ENCODE measurements at regions not wholly inside any gene's neighbourhood (a gene's known extent, or its start where the extent isn't known, plus 50 kb on each side); places are given as distances from the start of the nearest gene placed in this dataset.

- Histone ChIP-seq H3K9ac (ENCODE audit: low read length) (no peak overlapping the region), H2AFZ (ENCODE audit: low read depth, low read length, poor library complexity, severe bottlenecking) (no peak overlapping the region), H4K20me1 (ENCODE audit: insufficient read depth) (no peaks in the 10 kb centered on the region), H3K27ac (ENCODE audit: low read depth, low read length) (no peak overlapping the region), H3K79me2 (ENCODE audit: insufficient read depth, low read length) (no peaks in the 10 kb centered on the region), H3K4me1 (ENCODE audit: control insufficient read depth in 1 of 2, insufficient read depth in 2 of 2, low read length in 2 of 2) (no peaks in the 10 kb centered on the region), H3K4me3 (replicated peaks in 1 of 2; ENCODE audit: low read depth in 1 of 2, low read length in 2 of 2) (no peak overlapping the region), H3K9me2 (ENCODE audit: insufficient read depth) (no peaks in the 10 kb centered on the region), H3K36me3 (ENCODE audit: control insufficient read depth in 1 of 2, insufficient read depth in 2 of 2, low read length in 2 of 2) (no peaks in the 10 kb centered on the region), H3K4me2 (ENCODE audit: low read length) (no peak overlapping the region), H3K27me3 (ENCODE audit: insufficient read depth, low read length) (peaks cover 16% of the 10 kb centered on the region; the same call in 1 of the 2 replicates), H3K9me3 (ENCODE audit: control insufficient read depth in 1 of 2, insufficient read depth in 1 of 2, low read depth in 1 of 2, low read length in 2 of 2) (no peaks in the 10 kb centered on the region)
- ChIA-PET POLR2A (no interaction called here), RAD21 (ENCODE audit: low non-redundant PET in 1 of 2, low total read pairs in 2 of 2, uncharacterized antibody in 2 of 2, unreplicated experiment in 2 of 2) (no interaction called here), CTCF (no interaction called here)
- ATAC-seq = no peak
- intact Hi-C loops (cut with micrococcal nuclease) = no loop called here
- BruUV-seq (replicated peaks) = no TSS peak
- TF ChIP-seq TCF7L2 (IDR thresholded peaks at IDR 0.05; ENCODE audit: borderline replicate concordance, extremely low read depth, insufficient read depth, insufficient read length) = no peak
- TF ChIP-seq SRF (IDR thresholded peaks at IDR 0.05; ENCODE audit: low read depth) = no peak
- TF ChIP-seq POLR2AphosphoS5 (IDR thresholded peaks at IDR 0.05; ENCODE audit: low read depth, low read length) = no peak
- TF ChIP-seq SIN3A (IDR thresholded peaks at IDR 0.05; ENCODE audit: low read depth) = no peak
- TF ChIP-seq ZBTB33 (IDR thresholded peaks at IDR 0.05; ENCODE audit: extremely low read depth, insufficient replicate concordance, low read length) = no peak
- TF ChIP-seq RAD21 (IDR thresholded peaks at IDR 0.05; ENCODE audit: low read depth) = no peak
- no peak for DNase-seq (ENCODE audit: low read depth, low spot score)
Observed at GRCh38 chr2:2702385-2702784, 371.3 kb upstream of the MYT1L start.

- ChIA-PET POLR2A (no interaction called here), CTCF (no interaction called here), RAD21 (ENCODE audit: low non-redundant PET in 1 of 2, low total read pairs in 2 of 2, uncharacterized antibody in 2 of 2, unreplicated experiment in 2 of 2) (no interaction called here)
- H3K9me2 ChIP-seq (ENCODE audit: insufficient read depth) = no peaks in the 10 kb centered on the region
- no peaks in the 10 kb centered on the region for H3K9me3 ChIP-seq (ENCODE audit: control insufficient read depth in 1 of 2, insufficient read depth in 1 of 2, low read depth in 1 of 2, low read length in 2 of 2)
- no peak overlapping the region for H2AFZ ChIP-seq (ENCODE audit: low read depth, low read length, poor library complexity, severe bottlenecking)
- no peak for DNase-seq (ENCODE audit: low read depth, low spot score)
- no peaks in the 10 kb centered on the region for H3K79me2 ChIP-seq (ENCODE audit: insufficient read depth, low read length)
- H3K27ac ChIP-seq (ENCODE audit: low read depth, low read length) = no peak overlapping the region
- H3K4me3 ChIP-seq (replicated peaks in 1 of 2; ENCODE audit: low read depth in 1 of 2, low read length in 2 of 2) = no peak overlapping the region
- H3K27me3 ChIP-seq (ENCODE audit: insufficient read depth, low read length) = peaks cover 20% of the 10 kb centered on the region; the same call in 1 of the 2 replicates
- intact Hi-C loops (cut with micrococcal nuclease) = no loop called here
- no TSS peak for BruUV-seq (replicated peaks)
- H3K9ac ChIP-seq (ENCODE audit: low read length) = no peak overlapping the region
- no peaks in the 10 kb centered on the region for H3K4me1 ChIP-seq (ENCODE audit: control insufficient read depth in 1 of 2, insufficient read depth in 2 of 2, low read length in 2 of 2)
- no peaks in the 10 kb centered on the region for H4K20me1 ChIP-seq (ENCODE audit: insufficient read depth)
- H3K36me3 ChIP-seq (ENCODE audit: control insufficient read depth in 1 of 2, insufficient read depth in 2 of 2, low read length in 2 of 2) = no peaks in the 10 kb centered on the region
- H3K4me2 ChIP-seq (ENCODE audit: low read length) = no peak overlapping the region
- ATAC-seq = no peak
- TF ChIP-seq MAX (IDR thresholded peaks at IDR 0.05) (no peak), EGR1 (IDR thresholded peaks at IDR 0.05; ENCODE audit: low read depth) (no peak), CBX3 (IDR thresholded peaks at IDR 0.05; ENCODE audit: low read depth) (no peak), CTCF (IDR thresholded peaks at IDR 0.05 in 2 of 3, conservative IDR thresholded peaks at IDR 0.05 in 1 of 3; ENCODE audit: borderline replicate concordance in 1 of 3, insufficient read depth in 1 of 3, low read depth in 2 of 3, low read length in 2 of 3) (no peak), TCF7L2 (IDR thresholded peaks at IDR 0.05; ENCODE audit: borderline replicate concordance, extremely low read depth, insufficient read depth, insufficient read length) (no peak), SP1 (IDR thresholded peaks at IDR 0.05; ENCODE audit: low read depth) (no peak), SIN3A (IDR thresholded peaks at IDR 0.05; ENCODE audit: low read depth) (no peak), ELF1 (IDR thresholded peaks at IDR 0.05; ENCODE audit: borderline replicate concordance, low read depth) (no peak), EZH2 (IDR thresholded peaks at IDR 0.05) (no peak), POLR2A (IDR thresholded peaks at IDR 0.05; ENCODE audit: borderline replicate concordance, extremely low read depth, insufficient read depth, insufficient read length) (no peak), ATF3 (IDR thresholded peaks at IDR 0.05) (no peak), FOSL1 (IDR thresholded peaks at IDR 0.05; ENCODE audit: low read depth) (no peak), JUND (IDR thresholded peaks at IDR 0.05) (no peak), EZH2phosphoT487 (IDR thresholded peaks at IDR 0.05; ENCODE audit: borderline replicate concordance) (no peak)
Observed at GRCh38 chr2:2701813-2702212, 370.7 kb upstream of the MYT1L start.

Measured in HCT116 (cell line).